HL-60 (cell line): ENCODE measurements at regions not wholly inside any gene's neighbourhood (a gene's known extent, or its start where the extent isn't known, plus 50 kb on each side); places are given as distances from the start of the nearest gene placed in this dataset.
"Not testable (repeated sequence)": the region's sequence is repeated elsewhere in the genome, so short reads cannot be mapped to it uniquely, and the experiment has no call there.

Source experiments
- DNase-seq, 2 experiments: peaks; one replicate each; pipeline ENCODE4 v3.0.0-alpha.2; 2010 to 2020; ENCODE audit warnings: low read depth in 1 of 2, low spot score in 1 of 2
- H3K27ac ChIP-seq: fragments of 250-450 bp; sonication (Bioruptor Pico); replicated peaks from 2 replicates; pipeline ENCODE4 v1.5.1; 2020; ENCODE audit warnings: mild to moderate bottlenecking, moderate library complexity
- H3K27me3 ChIP-seq: fragments of 250-450 bp; sonication (Bioruptor Pico); 2 replicates; pipeline ENCODE4 v1.5.1; 2021; ENCODE audit warnings: mild to moderate bottlenecking, moderate library complexity; ENCODE audit not compliant: insufficient read depth, poor library complexity, severe bottlenecking
- H3K4me3 ChIP-seq: replicated peaks from 2 replicates; pipeline ENCODE4 v1.5.1; 2011; ENCODE audit warnings: mild to moderate bottlenecking, control low read depth, low read length; ENCODE audit not compliant: insufficient read depth
- GABPA ChIP-seq: IDR thresholded peaks from 2 replicates; pipeline ENCODE4 v1.6.1; 2012; ENCODE audit warnings: low read depth
- POLR2AphosphoS5 ChIP-seq: IDR thresholded peaks from 2 replicates; pipeline ENCODE4 v1.6.1; 2012; ENCODE audit warnings: low read depth
- SPI1 ChIP-seq: IDR thresholded peaks from 2 replicates; pipeline ENCODE4 v1.6.1; 2012; ENCODE audit warnings: low read depth, mild to moderate bottlenecking, borderline replicate concordance
- TF ChIP-seq, protein P1 (sequence below): IDR thresholded peaks from 2 replicates; pipeline ENCODE4 v1.6.1; 2012; ENCODE audit warnings: low read depth; ENCODE audit not compliant: insufficient replicate concordance
- TF ChIP-seq, protein P2 (sequence below): IDR thresholded peaks from one replicate; pipeline ENCODE4 v1.5.1; 2011; ENCODE audit warnings: low read length, control low read depth, inconsistent platforms; ENCODE audit not compliant: insufficient read depth

DNA sequence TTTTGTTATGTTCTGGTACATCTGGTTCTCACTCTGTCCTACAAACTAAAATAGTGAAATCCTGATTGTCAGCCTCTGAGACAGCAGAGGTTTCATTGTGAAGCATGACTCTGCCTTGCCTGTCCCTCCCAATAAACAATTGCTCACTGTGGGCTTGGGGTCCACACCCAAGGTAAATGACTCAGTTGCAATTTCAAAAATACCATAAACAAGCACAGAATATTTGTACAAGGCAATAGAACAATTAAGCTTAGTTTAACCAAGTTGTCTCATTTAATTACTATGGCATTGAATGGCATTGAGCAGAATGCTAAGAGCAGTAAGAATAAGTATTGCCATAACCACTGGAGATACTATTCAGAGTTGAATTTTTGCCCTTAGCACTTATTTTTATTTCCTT, 353.6 kb downstream of the SPRY2 start:
- no peaks in the 10 kb centered on the region for H3K27me3 ChIP-seq
- H3K4me3 ChIP-seq = no peak overlapping the region
- H3K27ac ChIP-seq = no peak overlapping the region
- TF ChIP-seq, protein P1, sequence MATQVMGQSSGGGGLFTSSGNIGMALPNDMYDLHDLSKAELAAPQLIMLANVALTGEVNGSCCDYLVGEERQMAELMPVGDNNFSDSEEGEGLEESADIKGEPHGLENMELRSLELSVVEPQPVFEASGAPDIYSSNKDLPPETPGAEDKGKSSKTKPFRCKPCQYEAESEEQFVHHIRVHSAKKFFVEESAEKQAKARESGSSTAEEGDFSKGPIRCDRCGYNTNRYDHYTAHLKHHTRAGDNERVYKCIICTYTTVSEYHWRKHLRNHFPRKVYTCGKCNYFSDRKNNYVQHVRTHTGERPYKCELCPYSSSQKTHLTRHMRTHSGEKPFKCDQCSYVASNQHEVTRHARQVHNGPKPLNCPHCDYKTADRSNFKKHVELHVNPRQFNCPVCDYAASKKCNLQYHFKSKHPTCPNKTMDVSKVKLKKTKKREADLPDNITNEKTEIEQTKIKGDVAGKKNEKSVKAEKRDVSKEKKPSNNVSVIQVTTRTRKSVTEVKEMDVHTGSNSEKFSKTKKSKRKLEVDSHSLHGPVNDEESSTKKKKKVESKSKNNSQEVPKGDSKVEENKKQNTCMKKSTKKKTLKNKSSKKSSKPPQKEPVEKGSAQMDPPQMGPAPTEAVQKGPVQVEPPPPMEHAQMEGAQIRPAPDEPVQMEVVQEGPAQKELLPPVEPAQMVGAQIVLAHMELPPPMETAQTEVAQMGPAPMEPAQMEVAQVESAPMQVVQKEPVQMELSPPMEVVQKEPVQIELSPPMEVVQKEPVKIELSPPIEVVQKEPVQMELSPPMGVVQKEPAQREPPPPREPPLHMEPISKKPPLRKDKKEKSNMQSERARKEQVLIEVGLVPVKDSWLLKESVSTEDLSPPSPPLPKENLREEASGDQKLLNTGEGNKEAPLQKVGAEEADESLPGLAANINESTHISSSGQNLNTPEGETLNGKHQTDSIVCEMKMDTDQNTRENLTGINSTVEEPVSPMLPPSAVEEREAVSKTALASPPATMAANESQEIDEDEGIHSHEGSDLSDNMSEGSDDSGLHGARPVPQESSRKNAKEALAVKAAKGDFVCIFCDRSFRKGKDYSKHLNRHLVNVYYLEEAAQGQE = no peak
- TF ChIP-seq, protein P2, sequence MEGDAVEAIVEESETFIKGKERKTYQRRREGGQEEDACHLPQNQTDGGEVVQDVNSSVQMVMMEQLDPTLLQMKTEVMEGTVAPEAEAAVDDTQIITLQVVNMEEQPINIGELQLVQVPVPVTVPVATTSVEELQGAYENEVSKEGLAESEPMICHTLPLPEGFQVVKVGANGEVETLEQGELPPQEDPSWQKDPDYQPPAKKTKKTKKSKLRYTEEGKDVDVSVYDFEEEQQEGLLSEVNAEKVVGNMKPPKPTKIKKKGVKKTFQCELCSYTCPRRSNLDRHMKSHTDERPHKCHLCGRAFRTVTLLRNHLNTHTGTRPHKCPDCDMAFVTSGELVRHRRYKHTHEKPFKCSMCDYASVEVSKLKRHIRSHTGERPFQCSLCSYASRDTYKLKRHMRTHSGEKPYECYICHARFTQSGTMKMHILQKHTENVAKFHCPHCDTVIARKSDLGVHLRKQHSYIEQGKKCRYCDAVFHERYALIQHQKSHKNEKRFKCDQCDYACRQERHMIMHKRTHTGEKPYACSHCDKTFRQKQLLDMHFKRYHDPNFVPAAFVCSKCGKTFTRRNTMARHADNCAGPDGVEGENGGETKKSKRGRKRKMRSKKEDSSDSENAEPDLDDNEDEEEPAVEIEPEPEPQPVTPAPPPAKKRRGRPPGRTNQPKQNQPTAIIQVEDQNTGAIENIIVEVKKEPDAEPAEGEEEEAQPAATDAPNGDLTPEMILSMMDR = no peak
- no peak for DNase-seq

DNA sequence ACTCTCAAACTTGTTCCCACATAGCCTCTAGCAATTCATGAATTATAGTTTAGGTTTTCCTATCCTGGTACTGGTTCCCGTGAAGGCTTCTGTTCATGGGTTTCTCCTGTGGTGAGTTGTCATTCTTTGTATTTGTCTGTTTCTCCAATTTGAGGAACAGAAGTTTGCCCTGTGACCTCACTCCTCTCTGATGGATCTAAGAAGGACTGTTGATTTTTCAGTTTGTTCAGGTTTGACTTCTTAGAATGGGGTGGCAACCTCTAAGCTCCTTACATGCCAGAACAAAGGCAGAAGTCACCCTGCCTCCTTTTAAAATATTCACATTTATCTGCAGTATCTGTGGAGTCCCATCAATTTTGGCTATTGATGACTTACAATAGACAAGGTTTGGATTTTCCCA, 354.0 kb downstream of the SPRY2 start:
- H3K4me3 ChIP-seq = no peak overlapping the region
- DNase-seq = no peak
- H3K27me3 ChIP-seq = no peaks in the 10 kb centered on the region
- H3K27ac ChIP-seq = no peak overlapping the region
- peak; percentile 23; the same call in 1 of the 2 replicates for TF ChIP-seq SPI1
- TF ChIP-seq GABPA = no peak
- TF ChIP-seq, protein P1 = no peak

DNA sequence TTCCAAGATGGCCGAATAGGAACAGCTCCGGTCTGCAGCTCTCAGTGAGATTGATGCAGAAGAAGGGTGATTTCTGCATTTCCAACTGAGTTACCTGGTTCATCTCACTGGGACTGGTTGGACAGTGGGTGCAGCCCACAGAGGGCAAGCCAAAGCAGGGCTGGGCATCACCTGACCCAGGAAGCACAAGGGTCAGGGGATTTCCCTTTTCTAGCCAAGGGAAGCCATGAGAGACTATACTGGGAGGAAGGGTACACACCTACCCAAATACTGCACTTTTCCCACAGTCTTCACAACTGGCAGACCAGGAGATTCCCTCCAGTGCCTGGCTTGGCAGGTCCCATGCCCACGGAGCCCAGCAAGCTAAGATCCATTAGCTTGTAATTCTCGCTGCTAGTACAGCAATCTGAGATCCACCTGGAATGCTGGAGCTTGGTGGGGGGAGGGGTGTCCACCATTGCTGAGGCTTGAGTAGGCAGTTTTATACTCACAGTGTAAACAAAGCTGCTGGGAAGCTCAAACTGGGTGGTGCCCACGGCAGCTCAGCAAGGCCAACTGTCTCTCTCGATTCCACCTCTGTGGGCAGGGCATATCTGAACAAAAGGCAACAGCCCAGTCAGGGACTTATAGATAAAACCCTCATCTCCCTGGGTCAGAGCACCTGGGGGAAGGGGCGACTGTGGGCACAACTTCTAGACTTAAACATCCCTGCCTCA, 365.8 kb downstream of the SPRY2 start:
- not testable (repeated sequence) for H3K27me3 ChIP-seq, H3K27ac ChIP-seq, H3K4me3 ChIP-seq, DNase-seq

DNA sequence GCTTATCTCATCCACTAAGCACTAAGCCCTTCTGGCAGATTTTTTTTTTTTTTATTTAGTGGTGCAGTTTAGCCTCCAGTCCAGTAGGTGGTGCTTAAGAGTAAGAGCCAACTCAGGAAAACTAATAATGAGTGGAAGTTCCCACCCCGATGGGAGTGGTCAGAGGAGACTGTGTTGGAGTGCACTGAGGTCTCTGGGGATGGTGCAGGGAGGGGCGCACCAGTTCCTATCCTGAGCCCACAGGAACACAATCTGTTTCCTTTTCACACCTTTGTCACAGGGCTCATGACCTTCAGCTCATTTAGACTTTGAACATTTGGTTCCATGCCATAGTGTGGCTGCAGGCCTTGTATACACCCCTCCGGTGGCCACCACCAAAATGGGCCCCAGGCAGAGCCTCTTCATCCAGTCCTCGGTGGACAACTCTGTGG, 367.4 kb downstream of the SPRY2 start:
- no peak for TF ChIP-seq POLR2AphosphoS5
- TF ChIP-seq, protein P2 = peak; percentile 13
- no peak for DNase-seq

DNA sequence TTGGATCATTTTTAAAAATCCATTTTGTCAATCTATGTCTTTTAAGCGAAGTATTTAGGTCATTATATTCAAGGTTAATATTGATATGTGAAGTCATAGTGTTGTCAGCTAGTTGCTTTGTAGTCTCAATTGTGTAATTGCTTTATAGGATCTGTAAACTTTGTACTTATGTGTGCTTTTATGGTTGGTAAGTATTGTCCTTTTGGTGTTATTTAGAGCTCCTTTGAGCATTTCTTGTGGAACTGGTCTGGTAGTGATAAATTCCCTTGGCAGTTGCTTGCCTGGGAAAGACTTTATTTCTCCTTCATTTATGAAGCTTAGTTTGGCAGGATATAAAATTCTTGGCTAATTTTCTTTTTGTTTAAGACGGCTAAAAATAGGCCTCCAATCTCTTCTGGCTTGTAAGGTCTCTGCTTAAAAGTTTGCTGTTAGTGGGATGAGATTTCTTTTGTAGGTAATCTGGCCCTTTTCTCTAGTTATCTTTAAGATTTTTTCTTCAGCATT, 368.8 kb downstream of the SPRY2 start:
- Histone ChIP-seq H3K27me3 (no peaks in the 10 kb centered on the region), H3K4me3 (no peak overlapping the region), H3K27ac (no peak overlapping the region)
- TF ChIP-seq SPI1 (no peak), POLR2AphosphoS5 (no peak), GABPA (no peak)
- TF ChIP-seq, protein P1 = no peak
- TF ChIP-seq, protein P2 = no peak
- no peak for DNase-seq

More for the DNA sequence above, 367.4 kb downstream of the SPRY2 start:
- no peak overlapping the region for H3K4me3 ChIP-seq
- no peak overlapping the region for H3K27ac ChIP-seq
- no peaks in the 10 kb centered on the region for H3K27me3 ChIP-seq
